H9 (cell line): ENCODE measurements at regions not wholly inside any gene's neighbourhood (a gene's known extent, or its start where the extent isn't known, plus 50 kb on each side); places are given as distances from the start of the nearest gene placed in this dataset.

Source experiments
- DNase-seq: peaks from one replicate; pipeline ENCODE4 v3.0.0-alpha.2; 2017
- H2AFZ ChIP-seq: one replicate; pipeline ENCODE4 v1.6.1; 2013; ENCODE audit warnings: mild to moderate bottlenecking, low read length, control low read depth, moderate library complexity
- H2AK5ac ChIP-seq: 2 replicates; pipeline ENCODE4 v1.6.1; 2013; ENCODE audit warnings: low read length, control low read depth, mixed read lengths; ENCODE audit not compliant: insufficient read length
- H2BK120ac ChIP-seq: one replicate; pipeline ENCODE4 v1.6.1; 2013; ENCODE audit warnings: low read depth, mild to moderate bottlenecking, low read length, control low read depth, inconsistent platforms; ENCODE audit not compliant: poor library complexity, severe bottlenecking
- H2BK12ac ChIP-seq: 2 replicates; pipeline ENCODE4 v1.6.1; 2013; ENCODE audit warnings: low read length, control low read depth, mixed read lengths, low read depth; ENCODE audit not compliant: insufficient read length
- H2BK15ac ChIP-seq: 2 replicates; pipeline ENCODE4 v1.6.1; 2013; ENCODE audit warnings: low read depth, low read length, control low read depth
- H2BK20ac ChIP-seq: one replicate; pipeline ENCODE4 v1.6.1; 2013; ENCODE audit warnings: low read depth, mild to moderate bottlenecking, low read length, control low read depth, inconsistent platforms; ENCODE audit not compliant: poor library complexity, severe bottlenecking
- H2BK5ac ChIP-seq: 2 replicates; pipeline ENCODE4 v1.6.1; 2013; ENCODE audit warnings: low read length, control low read depth, mixed read lengths; ENCODE audit not compliant: insufficient read length
- H3K14ac ChIP-seq: 2 replicates; pipeline ENCODE4 v1.6.1; 2013; ENCODE audit warnings: low read length, control low read depth; ENCODE audit not compliant: insufficient read depth
- H3K18ac ChIP-seq: 2 replicates; pipeline ENCODE4 v1.6.1; 2013; ENCODE audit warnings: low read depth, mild to moderate bottlenecking, mixed read lengths, low read length, control low read depth; ENCODE audit not compliant: insufficient read length
- H3K23ac ChIP-seq: 2 replicates; pipeline ENCODE4 v1.6.1; 2013; ENCODE audit warnings: low read length, control low read depth, mixed read lengths, low read depth; ENCODE audit not compliant: insufficient read length
- H3K23me2 ChIP-seq: 2 replicates; pipeline ENCODE4 v1.6.1; 2013; ENCODE audit warnings: low read depth, mild to moderate bottlenecking, mixed read lengths, low read length, control low read depth; ENCODE audit not compliant: insufficient read length, poor library complexity, severe bottlenecking
- H3K27ac ChIP-seq: 2 replicates; pipeline ENCODE4 v1.5.1; 2013; ENCODE audit warnings: low read length, control low read depth, mixed read lengths, low read depth; ENCODE audit not compliant: insufficient read length
- H3K27me3 ChIP-seq: 2 replicates; pipeline ENCODE4 v1.6.1; 2013; ENCODE audit warnings: low read length, control low read depth, inconsistent platforms; ENCODE audit not compliant: insufficient read depth
- H3K4ac ChIP-seq: 2 replicates; pipeline ENCODE4 v1.6.1; 2013; ENCODE audit warnings: low read depth, mild to moderate bottlenecking, control low read depth, inconsistent platforms, low read length, moderate library complexity
- H3K4me1 ChIP-seq: 2 replicates; pipeline ENCODE4 v1.6.1; 2013; ENCODE audit warnings: low read length, control low read depth, inconsistent platforms; ENCODE audit not compliant: insufficient read depth
- H3K4me2 ChIP-seq: 2 replicates; pipeline ENCODE4 v1.6.1; 2013; ENCODE audit warnings: low read length, control low read depth, mixed read lengths; ENCODE audit not compliant: insufficient read length, insufficient read depth
- H3K56ac ChIP-seq: 2 replicates; pipeline ENCODE4 v1.6.1; 2013; ENCODE audit warnings: low read depth, mild to moderate bottlenecking, mixed read lengths, low read length, control low read depth; ENCODE audit not compliant: insufficient read length
- H3K79me1 ChIP-seq: 2 replicates; pipeline ENCODE4 v1.6.1; 2013; ENCODE audit warnings: low read depth, mild to moderate bottlenecking, moderate library complexity, low read length, control low read depth, inconsistent platforms; ENCODE audit not compliant: insufficient read depth, poor library complexity, severe bottlenecking
- H3K79me2 ChIP-seq: 2 replicates; pipeline ENCODE4 v1.6.1; 2013; ENCODE audit warnings: low read length, control low read depth, inconsistent platforms; ENCODE audit not compliant: insufficient read depth
- H3K9ac ChIP-seq: 2 replicates; pipeline ENCODE4 v1.6.1; 2013; ENCODE audit warnings: low read length, control low read depth, mixed read lengths; ENCODE audit not compliant: insufficient read length; ENCODE audit errors: extremely low read depth
- H3K9me3 ChIP-seq: one replicate; pipeline ENCODE4 v1.6.1; 2013; ENCODE audit warnings: low read depth, low read length, inconsistent platforms; ENCODE audit not compliant: control insufficient read depth
- H3T11ph ChIP-seq: one replicate; pipeline ENCODE4 v1.6.1; 2013; ENCODE audit warnings: mild to moderate bottlenecking, low read length, control low read depth, inconsistent platforms
- H4K20me1 ChIP-seq: one replicate; pipeline ENCODE4 v1.6.1; 2013; ENCODE audit not compliant: control insufficient read depth, insufficient read length, insufficient read depth
- H4K5ac ChIP-seq: 2 replicates; pipeline ENCODE4 v1.6.1; 2013; ENCODE audit warnings: low read depth, mild to moderate bottlenecking, mixed read lengths, low read length, control low read depth; ENCODE audit not compliant: insufficient read length
- H4K8ac ChIP-seq: replicated peaks from 2 replicates; pipeline ENCODE4 v1.6.1; 2013; ENCODE audit warnings: low read length, control low read depth, mixed read lengths, low read depth; ENCODE audit not compliant: insufficient read length
- H4K91ac ChIP-seq: 2 replicates; pipeline ENCODE4 v1.6.1; 2013; ENCODE audit warnings: low read depth, mild to moderate bottlenecking, moderate library complexity, mixed read lengths, low read length, control low read depth; ENCODE audit not compliant: insufficient read length
- H3K27ac Mint-ChIP-seq, 3 experiments: 2 replicates in 2 of 3; 3 replicates in 1 of 3; pipeline ENCODE4 v1.8.0; 2020 to 2021; ENCODE audit warnings: mixed read lengths in 3 of 3, mild to moderate bottlenecking in 1 of 3, moderate library complexity in 1 of 3
- H3K27me3 Mint-ChIP-seq: 2 replicates; pipeline ENCODE4 v1.8.0; 2021; ENCODE audit warnings: low read depth, mild to moderate bottlenecking, moderate library complexity, mixed read lengths
- H3K36me3 Mint-ChIP-seq, 3 experiments: 2 replicates in 2 of 3; 3 replicates in 1 of 3; pipeline ENCODE4 v1.8.0; 2020 to 2021; ENCODE audit warnings: low read depth in 3 of 3, mixed read lengths in 3 of 3; ENCODE audit not compliant: insufficient read depth in 1 of 3
- H3K4me1 Mint-ChIP-seq, 2 experiments: 2 replicates each; pipeline ENCODE4 v1.8.0; 2020; ENCODE audit warnings: mixed read lengths in 2 of 2
- H3K4me3 Mint-ChIP-seq, 2 experiments: 2 replicates in 1 of 2; 3 replicates in 1 of 2; pipeline ENCODE4 v1.8.0; 2020 to 2021; ENCODE audit warnings: mild to moderate bottlenecking in 2 of 2, mixed read lengths in 2 of 2, moderate library complexity in 1 of 2
- H3K9me3 Mint-ChIP-seq, 2 experiments: 2 replicates in 1 of 2; 3 replicates in 1 of 2; pipeline ENCODE4 v1.8.0; 2020; ENCODE audit warnings: mild to moderate bottlenecking in 2 of 2, mixed read lengths in 2 of 2, moderate library complexity in 1 of 2
- CTCF ChIP-seq: fragments of 200-600 bp; sonication (generic); conservative IDR thresholded peaks from 3 replicates; pipeline ENCODE4 v1.8.0; 2021; ENCODE audit warnings: antibody characterized with exemption, mild to moderate bottlenecking
- WGBS: extraction: QIAGEN DNeasy Blood & Tissue Kit; methylation state at CpG from one replicate; pipeline ENCODE4 v1.1.7; 2013; ENCODE audit warnings: missing lambda C conversion rate, low lambda C conversion rate, mixed read lengths; ENCODE audit not compliant: insufficient read length; ENCODE audit errors: extremely low coverage; 5-methylcytosine and 5-hydroxymethylcytosine counted together

DNA sequence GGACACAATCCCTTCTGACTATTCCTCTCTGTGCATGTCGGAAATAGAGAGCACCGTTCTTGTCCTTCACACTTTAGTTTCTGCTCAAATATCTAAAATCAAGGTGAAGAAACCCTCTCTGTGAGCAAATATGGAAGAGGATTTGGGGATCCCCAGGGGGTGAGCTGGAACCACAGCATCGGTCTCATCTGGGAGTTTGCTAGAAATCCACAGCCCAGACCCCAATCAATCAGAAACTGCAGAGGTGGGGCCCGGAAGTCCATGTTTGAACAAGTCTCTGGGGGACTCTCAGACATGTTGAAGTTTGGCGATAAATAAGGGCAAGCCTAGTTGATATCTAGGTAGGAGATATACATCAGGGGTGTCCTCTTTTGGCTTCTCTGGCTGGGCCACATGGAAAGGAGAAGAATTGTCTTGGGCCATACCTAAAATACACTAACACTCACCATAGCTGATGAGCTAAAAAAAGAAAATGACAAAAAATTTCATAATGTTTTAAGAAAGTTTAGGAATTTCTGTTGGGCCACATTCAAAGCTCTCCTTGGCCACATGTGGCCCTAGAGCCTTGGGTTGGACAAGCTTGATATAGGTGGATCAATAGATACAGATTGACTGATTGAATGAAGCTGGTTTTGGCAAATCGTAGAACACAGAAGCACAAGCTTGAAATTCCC is 168.0 kb upstream of the FOXF1 start:
- Histone ChIP-seq H3K27ac (no peak overlapping the region), H2BK15ac (no peak overlapping the region), H3K27me3 (no peaks in the 10 kb centered on the region; the same call in 1 of the 2 replicates), H3K4me1 (peaks cover 6% of the 10 kb centered on the region; the same call in 1 of the 2 replicates), H3K4ac (no peak overlapping the region), H2BK12ac (no peak overlapping the region), H4K20me1 (no peaks in the 10 kb centered on the region), H3K4me2 (no peak overlapping the region), H3K9me3 (no peaks in the 10 kb centered on the region), H2AK5ac (no peak overlapping the region), H3K79me2 (no peaks in the 10 kb centered on the region), H4K5ac (no peak overlapping the region), H3K79me1 (no peaks in the 10 kb centered on the region), H4K91ac (no peak overlapping the region), H3K9ac (no peak overlapping the region), H2BK120ac (no peak overlapping the region), H3K23me2 (no peaks in the 10 kb centered on the region), H3T11ph (no peak overlapping the region), H4K8ac (no peak overlapping the region), H3K18ac (no peak overlapping the region), H2AFZ (no peak overlapping the region), H2BK5ac (no peak overlapping the region), H3K56ac (no peak overlapping the region), H3K23ac (no peak overlapping the region), H3K14ac (no peak overlapping the region), H2BK20ac (no peak overlapping the region)
- no peak overlapping the region for H3K4me3 Mint-ChIP-seq
- H3K36me3 Mint-ChIP-seq: no peaks in the 10 kb centered on the region
- H3K9me3 Mint-ChIP-seq: no peaks in the 10 kb centered on the region; a peak in 2 of 5 replicates
- DNase-seq: no peak
- no CpG with 5 or more reads among the region's 6 CpGs for WGBS
- no peak for TF ChIP-seq CTCF
- H3K4me1 Mint-ChIP-seq: peaks cover 49 to 57% of the 10 kb centered on the region in 2 experiments
- H3K27me3 Mint-ChIP-seq: peaks cover 83% of the 10 kb centered on the region
- no peak overlapping the region for H3K27ac Mint-ChIP-seq
